Progenitor cell of endocrine pancreas (in vitro differentiated cells): ENCODE measurements at regions not wholly inside any gene's neighbourhood (a gene's known extent, or its start where the extent isn't known, plus 50 kb on each side); places are given as distances from the start of the nearest gene placed in this dataset.

Experiments
- DNase-seq: peaks from one replicate; pipeline ENCODE4 v3.0.0; 2021; ENCODE audit warnings: low spot score; ENCODE audit not compliant: unreplicated experiment
- H3K27ac Mint-ChIP-seq: 2 replicates; pipeline ENCODE4 v1.8.0; 2021; ENCODE audit warnings: mild to moderate bottlenecking, moderate library complexity, mixed read lengths
- H3K27me3 Mint-ChIP-seq: 2 replicates; pipeline ENCODE4 v1.8.0; 2021; ENCODE audit warnings: mixed read lengths
- H3K36me3 Mint-ChIP-seq: 2 replicates; pipeline ENCODE4 v1.8.0; 2022; ENCODE audit warnings: mixed read lengths; ENCODE audit not compliant: insufficient read depth
- H3K4me1 Mint-ChIP-seq: 2 replicates; pipeline ENCODE4 v1.8.0; 2021; ENCODE audit warnings: low read depth, mixed read lengths
- H3K4me3 Mint-ChIP-seq: 2 replicates; pipeline ENCODE4 v1.8.0; 2021; ENCODE audit warnings: low read depth, mild to moderate bottlenecking, moderate library complexity, mixed read lengths
- H3K9me3 Mint-ChIP-seq: 2 replicates; pipeline ENCODE4 v1.8.0; 2021; ENCODE audit warnings: low read depth, mixed read lengths
- CTCF ChIP-seq: fragments of 200-600 bp; sonication (generic); IDR thresholded peaks from one replicate; pipeline ENCODE4 v1.5.0; 2021; ENCODE audit warnings: antibody characterized with exemption, mild to moderate bottlenecking; ENCODE audit not compliant: unreplicated experiment

GRCh38 chr5:1666812-1667588 is 132.6 kb downstream of the MRPL36 start:
- H3K27ac Mint-ChIP-seq, result no peak overlapping the region
- H3K27me3 Mint-ChIP-seq, result peaks cover 75% of the 10 kb centered on the region
- peak; percentile 92 for DNase-seq
- peak overlapping the region; percentile 58 for H3K4me3 Mint-ChIP-seq
- H3K36me3 Mint-ChIP-seq, result no peaks in the 10 kb centered on the region
- peaks cover 8% of the 10 kb centered on the region for H3K4me1 Mint-ChIP-seq
- no peaks in the 10 kb centered on the region for H3K9me3 Mint-ChIP-seq
- peak; percentile 58 for TF ChIP-seq CTCF

GRCh38 chr5:1666221-1666620 is 133.4 kb downstream of the MRPL36 start:
- peaks cover 8% of the 10 kb centered on the region for H3K4me1 Mint-ChIP-seq
- no peaks in the 10 kb centered on the region for H3K9me3 Mint-ChIP-seq
- no peak for TF ChIP-seq CTCF
- no peak overlapping the region for H3K4me3 Mint-ChIP-seq
- H3K27ac Mint-ChIP-seq, result no peak overlapping the region
- H3K36me3 Mint-ChIP-seq, result no peaks in the 10 kb centered on the region
- peaks cover 72% of the 10 kb centered on the region for H3K27me3 Mint-ChIP-seq
- no peak for DNase-seq

- Mint-ChIP-seq H3K4me3 (no peak overlapping the region), H3K36me3 (no peaks in the 10 kb centered on the region), H3K4me1 (peaks cover 8% of the 10 kb centered on the region), H3K9me3 (no peaks in the 10 kb centered on the region), H3K27me3 (peaks cover 70% of the 10 kb centered on the region), H3K27ac (no peak overlapping the region)
- DNase-seq, result no peak
- no peak for TF ChIP-seq CTCF
Observed at GRCh38 chr5:1665803-1666202, 133.8 kb downstream of the MRPL36 start.

- H3K4me1 Mint-ChIP-seq, result peaks cover 8% of the 10 kb centered on the region
- H3K36me3 Mint-ChIP-seq, result no peaks in the 10 kb centered on the region
- H3K9me3 Mint-ChIP-seq, result no peaks in the 10 kb centered on the region
- peaks cover 70% of the 10 kb centered on the region for H3K27me3 Mint-ChIP-seq
- no peak for DNase-seq
- H3K27ac Mint-ChIP-seq, result no peak overlapping the region
- no peak overlapping the region for H3K4me3 Mint-ChIP-seq
- no peak for TF ChIP-seq CTCF
Observed at GRCh38 chr5:1665231-1665630, 134.4 kb downstream of the MRPL36 start.

GRCh38 chr5:1663186-1663585 is 136.5 kb downstream of the MRPL36 start:
- H3K36me3 Mint-ChIP-seq, result no peaks in the 10 kb centered on the region
- no peak for DNase-seq
- no peaks in the 10 kb centered on the region for H3K9me3 Mint-ChIP-seq
- peaks cover 7% of the 10 kb centered on the region for H3K4me1 Mint-ChIP-seq
- peaks cover 61% of the 10 kb centered on the region for H3K27me3 Mint-ChIP-seq
- H3K4me3 Mint-ChIP-seq, result no peak overlapping the region
- no peak for TF ChIP-seq CTCF
- no peak overlapping the region for H3K27ac Mint-ChIP-seq
